SK-N-SH (cell line): ENCODE measurements at regions not wholly inside any gene's neighbourhood (a gene's known extent, or its start where the extent isn't known, plus 50 kb on each side); places are given as distances from the start of the nearest gene placed in this dataset.

ENCODE experiments used
- CTCF ChIA-PET: fragments of 300-600, 350-600 bp; formaldehyde crosslinking; extraction: SDS; loops from one replicate; lab custom pipeline; 2021; lab: Yijun Ruan, JAX
- POLR2A ChIA-PET: fragments of 350-600 bp; sonication (Branson Sonifier 250); formaldehyde crosslinking; extraction: SDS; loops from one replicate; lab custom pipeline; 2020; ENCODE audit warnings: antibody characterized with exemption, inconsistent platforms; lab: Yijun Ruan, JAX
- DNase-seq: peaks from one replicate; pipeline ENCODE4 v3.0.0; 2012
- H2AFZ ChIP-seq: fragments of 200-600 bp; sonication (generic); 2 replicates; pipeline ENCODE4 v1.8.1; 2016; ENCODE audit warnings: antibody characterized with exemption, mild to moderate bottlenecking, low read depth
- H3F3A ChIP-seq: fragments of 200-600 bp; sonication (generic); replicated peaks from 2 replicates; pipeline ENCODE3; 2016; ENCODE audit warnings: antibody characterized with exemption, mild to moderate bottlenecking; ENCODE audit not compliant: insufficient read depth
- H3K27ac ChIP-seq, 2 experiments: fragments of 200-500 bp in 1 of 2; fragments of 200-600 bp in 1 of 2; sonication (Bioruptor generic) in 1 of 2; sonication (generic), shearing (Covaris generic) in 1 of 2; 2 replicates each; pipeline versions ENCODE4 v1.5.1 to v1.6.1; 2014 to 2016; ENCODE audit warnings: low read depth in 2 of 2, inconsistent platforms in 1 of 2, low read length in 1 of 2, mild to moderate bottlenecking in 1 of 2, mixed read lengths in 1 of 2
- H3K27me3 ChIP-seq: fragments of 200-600 bp; sonication (generic), shearing (Covaris generic); 2 replicates; pipeline ENCODE4 v1.6.1; 2016; ENCODE audit warnings: mixed run types; ENCODE audit not compliant: insufficient read depth
- H3K36me3 ChIP-seq, 2 experiments: fragments of 200-500 bp in 1 of 2; fragments of 200-600 bp in 1 of 2; sonication (Bioruptor generic) in 1 of 2; sonication (generic) in 1 of 2; replicated peaks in 1 of 2; 2 replicates each; pipeline versions ENCODE3 to v1.5.1; 2014 to 2016; ENCODE audit warnings: low read length in 1 of 2, mild to moderate bottlenecking in 1 of 2; ENCODE audit not compliant: insufficient read depth in 2 of 2, control insufficient read depth in 1 of 2
- H3K4me1 ChIP-seq, 2 experiments: fragments of 200-500 bp in 1 of 2; fragments of 200-600 bp in 1 of 2; sonication (Bioruptor generic) in 1 of 2; sonication (generic), shearing (Covaris generic) in 1 of 2; 2 replicates each; pipeline versions ENCODE4 v1.5.1 to v1.6.1; 2014 to 2016; ENCODE audit warnings: low read depth in 1 of 2, low read length in 1 of 2, mixed run types in 1 of 2; ENCODE audit not compliant: insufficient read depth in 2 of 2, control insufficient read depth in 1 of 2
- H3K4me2 ChIP-seq: fragments of 200-600 bp; sonication (generic), shearing (Covaris generic); 2 replicates; pipeline ENCODE4 v1.6.1; 2017; ENCODE audit warnings: mixed run types
- H3K4me3 ChIP-seq, 2 experiments: fragments of 200-500 bp in 1 of 2; fragments of 200-600 bp in 1 of 2; sonication (Bioruptor generic) in 1 of 2; sonication (generic), shearing (Covaris generic) in 1 of 2; 2 replicates each; pipeline versions ENCODE4 v1.5.1 to v1.8.1; 2014 to 2016; ENCODE audit warnings: low read depth in 2 of 2, inconsistent platforms in 1 of 2, low read length in 1 of 2, mild to moderate bottlenecking in 1 of 2, mixed read lengths in 1 of 2, moderate library complexity in 1 of 2
- H3K79me2 ChIP-seq: fragments of 200-600 bp; sonication (generic); 2 replicates; pipeline ENCODE4 v1.8.1; 2017; ENCODE audit warnings: mild to moderate bottlenecking; ENCODE audit not compliant: insufficient read depth
- H3K9ac ChIP-seq: fragments of 200-600 bp; sonication (generic); 2 replicates; pipeline ENCODE4 v1.6.1; 2017; ENCODE audit warnings: mixed run types
- H3K9me2 ChIP-seq: fragments of 200-600 bp; sonication (generic); 2 replicates; pipeline ENCODE4 v1.6.1; 2017; ENCODE audit warnings: mixed run types
- H3K9me3 ChIP-seq: fragments of 200-600 bp; sonication (generic); 2 replicates; pipeline ENCODE4 v1.6.1; 2017; ENCODE audit warnings: mixed run types, mild to moderate bottlenecking, moderate library complexity
- H4K20me1 ChIP-seq: fragments of 200-600 bp; sonication (generic); 2 replicates; pipeline ENCODE4 v1.6.1; 2017; ENCODE audit warnings: mild to moderate bottlenecking, mixed run types; ENCODE audit not compliant: insufficient read depth
- CHD2 ChIP-seq: fragments of 150-350 bp; IDR thresholded peaks from 2 replicates; pipeline ENCODE4 v1.6.1; 2018; ENCODE audit warnings: low read length; ENCODE audit not compliant: partially characterized antibody
- CTCF ChIP-seq: fragments of 200-600 bp; sonication (generic); IDR thresholded peaks from 2 replicates; pipeline ENCODE4 v1.6.1; 2017; ENCODE audit warnings: antibody characterized with exemption, mild to moderate bottlenecking, moderate library complexity
- EP300 ChIP-seq, 2 experiments: IDR thresholded peaks; 2 replicates each; pipeline versions ENCODE4 v1.4.0 to v1.6.1; 2012; ENCODE audit warnings: borderline replicate concordance in 1 of 2, low read depth in 1 of 2, low read length in 1 of 2
- EZH2phosphoT487 ChIP-seq: fragments of 200-600 bp; sonication (generic); IDR thresholded peaks from 2 replicates; pipeline ENCODE4 v1.6.1; 2017; ENCODE audit warnings: low read depth, mixed run types, mild to moderate bottlenecking, antibody characterized with exemption, moderate library complexity, borderline replicate concordance
- FOXM1 ChIP-seq: IDR thresholded peaks from 2 replicates; pipeline ENCODE4 v1.4.0; 2012; ENCODE audit warnings: low read depth, mild to moderate bottlenecking
- IRF3 ChIP-seq: fragments of 150-350 bp; IDR thresholded peaks from 2 replicates; pipeline ENCODE4 v1.6.1; 2016; ENCODE audit warnings: mild to moderate bottlenecking, low read depth, low read length
- JUND ChIP-seq: IDR thresholded peaks from 2 replicates; pipeline ENCODE4 v1.4.0; 2012
- MEF2A ChIP-seq: IDR thresholded peaks from 2 replicates; pipeline ENCODE4 v1.4.0; 2012; ENCODE audit warnings: low read depth, borderline replicate concordance
- NFIC ChIP-seq: IDR thresholded peaks from 2 replicates; pipeline ENCODE4 v1.4.0; 2012; ENCODE audit warnings: borderline replicate concordance
- POLR2AphosphoS5 ChIP-seq: IDR thresholded peaks from 2 replicates; pipeline ENCODE4 v1.6.1; 2012; ENCODE audit warnings: low read depth, low read length
- RAD21 ChIP-seq: IDR thresholded peaks from 2 replicates; pipeline ENCODE4 v1.6.1; 2012; ENCODE audit warnings: mild to moderate bottlenecking, low read length
- RCOR1 ChIP-seq: fragments of 150-350 bp; IDR thresholded peaks from 2 replicates; pipeline ENCODE4 v1.6.1; 2017; ENCODE audit warnings: antibody characterized with exemption, low read length
- REST ChIP-seq: IDR thresholded peaks from 2 replicates; pipeline ENCODE4 v1.6.1; 2012; ENCODE audit warnings: mild to moderate bottlenecking, low read depth, low read length, moderate library complexity
- RFX5 ChIP-seq: IDR thresholded peaks from 2 replicates; pipeline ENCODE4 v1.6.1; 2012; ENCODE audit warnings: mild to moderate bottlenecking, improper control_type of control experiment, low read length
- RXRA ChIP-seq: IDR thresholded peaks from 2 replicates; pipeline ENCODE4 v1.4.0; 2012; ENCODE audit warnings: low read depth, mild to moderate bottlenecking, borderline replicate concordance
- SIN3A ChIP-seq: IDR thresholded peaks from 2 replicates; pipeline ENCODE4 v1.6.1; 2012; ENCODE audit warnings: low read depth, mild to moderate bottlenecking, low read length, moderate library complexity, borderline replicate concordance
- SMC3 ChIP-seq: IDR thresholded peaks from 2 replicates; pipeline ENCODE4 v1.6.1; 2012; ENCODE audit warnings: low read depth, low read length, improper control_type of control experiment
- TAF1 ChIP-seq: IDR thresholded peaks from 2 replicates; pipeline ENCODE4 v1.6.1; 2012; ENCODE audit warnings: low read depth, mild to moderate bottlenecking, low read length, moderate library complexity, borderline replicate concordance
- TEAD4 ChIP-seq: IDR thresholded peaks from 2 replicates; pipeline ENCODE4 v1.4.0; 2012; ENCODE audit warnings: mild to moderate bottlenecking, borderline replicate concordance; ENCODE audit not compliant: insufficient read depth
- WGBS: methylation state at CpG from one replicate; pipeline ENCODE4 v1.1.6; 2017; ENCODE audit warnings: low lambda C conversion rate; 5-methylcytosine and 5-hydroxymethylcytosine counted together

- TF ChIP-seq IRF3 (no peak), RAD21 (no peak), RCOR1 (no peak)
These were observed 569.7 kb upstream of the FOXG1 start (continued) for GRCh38 chr14:28196878-28197277.

- Histone ChIP-seq H3K4me1 (no peaks in the 10 kb centered on the region), H3K4me2 (no peak overlapping the region), H3K9me3 (no peaks in the 10 kb centered on the region), H2AFZ (no peak overlapping the region), H4K20me1 (no peaks in the 10 kb centered on the region), H3K4me3 (no peak overlapping the region), H3K9me2 (no peaks in the 10 kb centered on the region)
- CTCF ChIA-PET, result no interaction called here
- 8% methylated on average over 2 of the region's 2 CpGs for WGBS
- no peak for TF ChIP-seq CTCF
- no peak for TF ChIP-seq JUND
- TF ChIP-seq NFIC, result no peak
- no peak for TF ChIP-seq IRF3
- no peak for TF ChIP-seq SIN3A
- TF ChIP-seq EZH2phosphoT487, result no peak
- no peak for TF ChIP-seq MEF2A
- TF ChIP-seq TAF1, result no peak
- TF ChIP-seq, all 33 proteins: peak for 0
- H3K9ac ChIP-seq, result no peak overlapping the region
- H3K36me3 ChIP-seq, result no peaks in the 10 kb centered on the region
- no peaks in the 10 kb centered on the region for H3K27me3 ChIP-seq
- no peak overlapping the region for H3K27ac ChIP-seq
- POLR2A ChIA-PET, result no interaction called here
- H3K79me2 ChIP-seq, result no peaks in the 10 kb centered on the region
- no peaks in the 10 kb centered on the region for H3F3A ChIP-seq
- DNase-seq, result no peak
These were observed 546.2 kb upstream of the FOXG1 start for GRCh38 chr14:28220391-28220790.

GRCh38 chr14:28240909-28241308 is 525.7 kb upstream of the FOXG1 start:
- Histone ChIP-seq H3F3A (no peaks in the 10 kb centered on the region), H3K9me2 (no peaks in the 10 kb centered on the region), H3K4me3 (no peak overlapping the region), H3K9ac (no peak overlapping the region), H3K36me3 (no peaks in the 10 kb centered on the region), H3K9me3 (no peaks in the 10 kb centered on the region), H2AFZ (no peak overlapping the region), H4K20me1 (no peaks in the 10 kb centered on the region), H3K27me3 (no peaks in the 10 kb centered on the region), H3K79me2 (no peaks in the 10 kb centered on the region), H3K4me2 (no peak overlapping the region), H3K4me1 (no peaks in the 10 kb centered on the region), H3K27ac (no peak overlapping the region)
- no peak for DNase-seq
- CTCF ChIA-PET, result no interaction called here
- 2% methylated on average over 2 of the region's 2 CpGs for WGBS
- POLR2A ChIA-PET, result no interaction called here
- TF ChIP-seq RXRA (no peak), MEF2A (no peak), FOXM1 (no peak), EP300 (IDR thresholded peaks at IDR 0.05; ENCODE audit: borderline replicate concordance in 1 of 2, low read depth in 1 of 2, low read length in 1 of 2) (no peak), EZH2phosphoT487 (no peak), REST (no peak), RCOR1 (no peak), SMC3 (no peak), TEAD4 (no peak), CHD2 (no peak), RFX5 (no peak), POLR2AphosphoS5 (no peak)
